ENCODE measurements at regions not wholly inside any gene's neighbourhood (a gene's known extent, or its start where the extent isn't known, plus 50 kb on each side); places are given as distances from the start of the nearest gene placed in this dataset.
"Not testable (repeated sequence)": the region's sequence is repeated elsewhere in the genome, so short reads cannot be mapped to it uniquely, and the experiment has no call there.

DNA sequence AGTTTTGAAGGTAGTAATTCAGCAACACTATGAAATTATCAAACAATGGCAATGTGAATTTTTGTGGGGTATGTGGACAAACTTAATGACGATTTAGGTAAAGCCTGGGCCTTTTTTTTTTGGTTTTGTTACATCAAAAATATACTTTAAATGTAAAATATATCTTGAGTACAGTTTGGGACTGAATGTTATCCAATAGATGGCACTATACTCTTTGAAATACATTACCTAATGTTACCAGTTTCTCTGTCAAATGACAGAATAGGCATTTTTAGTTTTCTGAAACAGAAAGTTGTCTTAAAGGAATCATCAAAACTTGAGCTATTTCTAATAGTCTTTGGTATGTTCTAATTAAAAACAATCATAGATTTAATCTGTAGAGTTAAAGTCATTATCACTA, 1651.9 kb downstream of the C4orf33 start:
- ChIA-PET CTCF (no interaction called here), POLR2A (no interaction called here)
- Histone ChIP-seq H3K36me3 (ENCODE audit: control insufficient read depth, insufficient read depth, low read length) (no peaks in the 10 kb centered on the region), H3K4me3 (ENCODE audit: low read depth, low read length) (no peak overlapping the region), H3K27me3 (ENCODE audit: control insufficient read depth, insufficient read depth, low read length) (no peaks in the 10 kb centered on the region)
- TF ChIP-seq, protein P1, sequence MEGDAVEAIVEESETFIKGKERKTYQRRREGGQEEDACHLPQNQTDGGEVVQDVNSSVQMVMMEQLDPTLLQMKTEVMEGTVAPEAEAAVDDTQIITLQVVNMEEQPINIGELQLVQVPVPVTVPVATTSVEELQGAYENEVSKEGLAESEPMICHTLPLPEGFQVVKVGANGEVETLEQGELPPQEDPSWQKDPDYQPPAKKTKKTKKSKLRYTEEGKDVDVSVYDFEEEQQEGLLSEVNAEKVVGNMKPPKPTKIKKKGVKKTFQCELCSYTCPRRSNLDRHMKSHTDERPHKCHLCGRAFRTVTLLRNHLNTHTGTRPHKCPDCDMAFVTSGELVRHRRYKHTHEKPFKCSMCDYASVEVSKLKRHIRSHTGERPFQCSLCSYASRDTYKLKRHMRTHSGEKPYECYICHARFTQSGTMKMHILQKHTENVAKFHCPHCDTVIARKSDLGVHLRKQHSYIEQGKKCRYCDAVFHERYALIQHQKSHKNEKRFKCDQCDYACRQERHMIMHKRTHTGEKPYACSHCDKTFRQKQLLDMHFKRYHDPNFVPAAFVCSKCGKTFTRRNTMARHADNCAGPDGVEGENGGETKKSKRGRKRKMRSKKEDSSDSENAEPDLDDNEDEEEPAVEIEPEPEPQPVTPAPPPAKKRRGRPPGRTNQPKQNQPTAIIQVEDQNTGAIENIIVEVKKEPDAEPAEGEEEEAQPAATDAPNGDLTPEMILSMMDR (IDR thresholded peaks at IDR 0.05; ENCODE audit: insufficient read depth, low read depth, low read length) = no peak
- no peak for DNase-seq (ENCODE audit: low read depth)

GRCh38 chr4:130753926-130754325, 1658.0 kb downstream of the C4orf33 start:
- Histone ChIP-seq H3K4me3 (ENCODE audit: low read depth, low read length) (no peak overlapping the region), H3K27me3 (ENCODE audit: control insufficient read depth, insufficient read depth, low read length) (no peaks in the 10 kb centered on the region), H3K36me3 (ENCODE audit: control insufficient read depth, insufficient read depth, low read length) (no peaks in the 10 kb centered on the region)
- no peak for DNase-seq (ENCODE audit: low read depth)
- TF ChIP-seq, protein P1 (IDR thresholded peaks at IDR 0.05; ENCODE audit: insufficient read depth, low read depth, low read length) = no peak
- ChIA-PET CTCF (no interaction called here), POLR2A (no interaction called here)

- H3K4me3 ChIP-seq (ENCODE audit: low read depth, low read length) = no peak overlapping the region
- H3K36me3 ChIP-seq (ENCODE audit: control insufficient read depth, insufficient read depth, low read length) = no peaks in the 10 kb centered on the region
- no peaks in the 10 kb centered on the region for H3K27me3 ChIP-seq (ENCODE audit: control insufficient read depth, insufficient read depth, low read length)
- TF ChIP-seq, protein P1 (IDR thresholded peaks at IDR 0.05; ENCODE audit: insufficient read depth, low read depth, low read length) = no peak
- POLR2A ChIA-PET = no interaction called here
- DNase-seq (ENCODE audit: low read depth) = no peak
- CTCF ChIA-PET = no interaction called here
Observed at GRCh38 chr4:130760246-130760645, 1664.3 kb downstream of the C4orf33 start.

DNA sequence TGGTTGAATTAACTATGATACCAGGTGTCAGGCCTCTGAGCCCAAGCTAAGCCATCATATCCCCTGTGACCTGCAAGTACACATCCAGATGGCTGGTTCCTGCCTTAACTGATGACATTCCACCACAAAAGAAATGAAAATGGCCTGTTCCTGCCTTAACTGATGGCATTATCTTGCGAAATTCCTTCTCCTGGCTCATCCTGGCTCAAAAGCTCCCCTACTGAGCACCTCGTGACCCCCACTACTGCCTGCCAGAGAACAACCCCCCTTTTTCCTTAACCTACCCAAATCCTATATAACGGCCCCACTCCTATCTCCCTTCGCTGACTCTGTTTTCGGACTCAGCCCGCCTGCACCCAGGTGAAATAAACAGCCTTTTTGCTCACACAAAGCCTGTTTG, 1671.4 kb downstream of the C4orf33 start:
- POLR2A ChIA-PET; H3K36me3 ChIP-seq (ENCODE audit: control insufficient read depth, insufficient read depth, low read length); CTCF ChIA-PET; DNase-seq (ENCODE audit: low read depth); H3K4me3 ChIP-seq (ENCODE audit: low read depth, low read length); H3K27me3 ChIP-seq (ENCODE audit: control insufficient read depth, insufficient read depth, low read length): not testable (repeated sequence)

GRCh38 chr4:130772966-130773365, 1677.0 kb downstream of the C4orf33 start:
- CTCF ChIA-PET; H3K4me3 ChIP-seq (ENCODE audit: low read depth, low read length); POLR2A ChIA-PET; DNase-seq (ENCODE audit: low read depth); H3K36me3 ChIP-seq (ENCODE audit: control insufficient read depth, insufficient read depth, low read length); H3K27me3 ChIP-seq (ENCODE audit: control insufficient read depth, insufficient read depth, low read length): not testable (repeated sequence)

GRCh38 chr4:130808492-130808891, 1712.5 kb downstream of the C4orf33 start:
- ChIA-PET CTCF (no interaction called here), POLR2A (no interaction called here)
- H3K27me3 ChIP-seq (ENCODE audit: control insufficient read depth, insufficient read depth, low read length) = no peaks in the 10 kb centered on the region
- H3K36me3 ChIP-seq (ENCODE audit: control insufficient read depth, insufficient read depth, low read length) = no peaks in the 10 kb centered on the region
- H3K4me3 ChIP-seq (ENCODE audit: low read depth, low read length) = no peak overlapping the region
- TF ChIP-seq, protein P1 (IDR thresholded peaks at IDR 0.05; ENCODE audit: insufficient read depth, low read depth, low read length) = no peak
- DNase-seq (ENCODE audit: low read depth) = no peak
